Fibroblast of skin of right biceps (primary cell): ENCODE measurements at regions not wholly inside any gene's neighbourhood (a gene's known extent, or its start where the extent isn't known, plus 50 kb on each side); places are given as distances from the start of the nearest gene placed in this dataset.

Source experiments
- DNase-seq: peaks from one replicate; pipeline ENCODE4 v3.0.0-alpha.2; 2013

DNA sequence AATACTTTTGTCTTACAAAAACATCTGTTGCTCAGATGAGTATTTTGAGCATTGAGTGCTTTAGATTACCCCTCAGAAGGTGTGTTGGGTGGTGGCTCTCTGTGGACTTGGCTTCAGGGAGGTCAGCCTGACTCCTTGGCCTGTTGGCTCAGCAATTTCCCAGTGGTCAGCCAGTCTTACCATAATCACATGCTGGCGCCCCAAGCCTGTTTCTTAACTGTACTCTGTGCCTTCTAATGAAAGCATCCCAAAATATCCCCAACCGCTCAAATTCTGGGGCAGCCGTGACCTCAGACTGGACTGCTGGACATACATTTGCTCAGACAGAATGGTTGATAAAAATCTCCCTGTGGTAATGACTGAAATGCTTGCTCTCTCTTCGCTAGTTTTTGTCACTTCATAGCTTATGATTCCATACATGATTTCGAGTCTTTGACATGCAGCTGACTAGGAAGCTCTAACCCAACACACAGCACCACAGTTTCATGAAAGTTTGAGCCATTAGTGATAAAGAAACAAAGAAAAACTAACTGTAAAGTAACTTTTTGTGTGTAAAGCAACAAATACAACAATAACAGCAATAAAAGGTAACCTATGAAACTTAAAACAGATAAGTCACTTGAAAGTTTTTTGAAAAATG is 562.2 kb upstream of the MEF2C start:
- no peak for DNase-seq

DNA sequence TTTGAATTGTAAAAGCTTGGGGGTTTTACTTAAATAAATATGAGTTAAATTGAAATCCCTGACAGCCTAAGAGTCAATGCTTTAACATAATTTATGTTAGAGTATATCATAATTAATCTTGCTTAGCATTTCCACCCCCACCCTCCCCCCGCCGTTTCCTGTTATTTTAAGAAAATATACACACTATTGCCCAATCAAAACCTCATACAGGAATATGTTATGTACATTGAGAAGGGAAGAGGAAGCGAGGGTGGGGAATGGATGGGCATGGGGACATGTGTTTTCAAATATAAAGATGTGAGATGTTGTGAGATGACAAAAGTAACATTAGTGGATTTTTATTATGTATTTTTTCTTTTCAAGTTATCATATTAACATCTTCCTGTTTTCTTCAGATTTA is 561.1 kb upstream of the MEF2C start:
- peak; percentile 2 for DNase-seq

DNA sequence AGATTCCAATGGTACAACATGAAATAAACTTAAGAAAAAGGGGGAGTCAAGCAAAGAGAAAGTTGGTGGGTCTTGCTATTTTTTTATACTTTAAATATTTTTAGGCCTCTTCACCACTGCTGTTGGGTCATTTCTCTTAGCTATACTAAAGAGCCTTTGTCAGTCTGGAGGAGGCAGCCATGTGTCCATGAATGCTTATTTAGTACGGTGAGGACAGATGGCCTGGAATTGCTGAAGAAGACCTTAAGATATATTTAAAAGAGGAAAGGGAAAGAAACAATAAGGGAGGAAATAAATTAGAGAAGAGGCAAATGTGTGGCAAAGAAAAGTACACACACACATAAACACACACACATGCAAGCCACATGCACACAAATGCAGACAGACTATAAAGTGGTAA is 560.5 kb upstream of the MEF2C start:
- no peak for DNase-seq

DNA sequence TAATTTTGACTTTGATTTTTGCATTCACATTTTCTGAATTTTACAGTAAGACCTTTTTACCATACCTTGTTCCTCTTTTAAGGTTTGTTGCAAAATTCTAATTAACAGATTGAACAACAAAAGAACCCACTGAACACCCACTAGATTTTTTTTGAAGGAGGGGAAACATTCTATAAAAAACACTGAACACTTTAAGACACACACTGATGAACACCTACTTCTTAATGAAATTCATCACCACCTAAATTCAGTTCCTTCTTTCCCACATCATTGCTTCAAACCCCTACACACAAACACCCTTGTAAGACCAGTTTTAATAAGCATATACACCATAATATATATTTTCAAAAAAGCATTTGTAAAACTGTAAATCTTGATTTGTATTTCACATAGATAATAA is 559.0 kb upstream of the MEF2C start:
- no peak for DNase-seq

DNA sequence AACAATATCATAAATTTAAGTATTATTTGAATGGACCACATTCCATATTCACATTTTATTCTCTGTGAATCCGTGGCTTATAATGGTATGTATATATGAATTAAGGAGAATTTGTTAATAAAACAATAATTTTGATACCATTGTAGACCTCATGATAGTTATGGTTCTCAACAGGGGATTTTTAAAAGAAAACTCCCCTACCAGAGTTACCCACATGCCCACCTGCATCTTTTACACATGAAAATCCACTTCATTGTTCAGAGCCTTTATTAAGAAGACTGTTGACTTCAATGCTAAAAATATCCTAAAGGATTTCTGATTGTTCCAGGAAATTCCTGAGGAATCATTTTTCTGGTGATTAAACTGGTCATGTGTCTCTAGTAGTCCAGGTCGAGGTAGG is 557.7 kb upstream of the MEF2C start:
- DNase-seq: no peak

DNA sequence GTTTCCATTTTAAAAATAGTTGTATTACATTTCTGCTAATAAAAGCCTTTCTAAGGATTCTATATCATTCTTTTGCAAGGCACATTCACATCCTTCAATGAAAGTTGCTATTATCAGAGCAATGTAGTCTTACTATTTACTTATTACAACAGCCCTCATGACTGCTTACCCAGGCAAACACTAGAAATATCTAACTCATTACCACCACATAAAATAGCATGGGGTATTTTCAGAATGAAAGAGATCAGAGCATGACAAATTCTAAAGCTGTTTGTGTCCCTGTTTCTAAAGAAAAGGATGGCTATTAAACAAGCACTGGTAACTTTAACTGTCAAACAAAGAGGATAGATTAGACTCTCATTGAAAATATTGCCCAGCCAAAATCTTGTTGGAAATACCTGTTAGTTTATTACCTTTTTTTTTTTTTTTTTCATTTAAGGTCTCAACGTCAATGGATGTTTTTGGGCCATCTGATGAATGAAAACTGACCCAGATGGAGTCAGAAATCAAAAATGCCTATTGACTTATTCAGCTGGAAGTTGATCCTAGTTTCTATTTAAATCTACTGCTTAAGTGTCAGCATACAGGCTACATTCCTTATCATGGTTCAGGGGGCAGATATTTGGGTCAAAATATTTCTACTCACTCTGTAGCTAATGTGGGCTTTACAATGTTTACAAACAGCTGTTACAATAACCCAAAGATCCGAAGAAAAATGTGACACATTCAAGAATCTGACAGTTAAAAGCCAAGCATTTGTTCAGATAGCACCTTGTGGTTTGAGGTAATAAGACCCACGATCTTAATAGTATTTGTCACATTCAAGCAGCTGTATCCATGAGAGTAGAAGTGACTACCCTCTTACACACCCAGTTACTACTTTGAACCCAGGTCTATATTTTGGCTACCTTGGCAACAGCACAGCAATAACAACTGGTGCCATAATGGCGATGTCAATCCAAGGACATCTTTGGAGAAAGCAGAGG is 554.8 kb upstream of the MEF2C start:
- peak; percentile 60 for DNase-seq

DNA sequence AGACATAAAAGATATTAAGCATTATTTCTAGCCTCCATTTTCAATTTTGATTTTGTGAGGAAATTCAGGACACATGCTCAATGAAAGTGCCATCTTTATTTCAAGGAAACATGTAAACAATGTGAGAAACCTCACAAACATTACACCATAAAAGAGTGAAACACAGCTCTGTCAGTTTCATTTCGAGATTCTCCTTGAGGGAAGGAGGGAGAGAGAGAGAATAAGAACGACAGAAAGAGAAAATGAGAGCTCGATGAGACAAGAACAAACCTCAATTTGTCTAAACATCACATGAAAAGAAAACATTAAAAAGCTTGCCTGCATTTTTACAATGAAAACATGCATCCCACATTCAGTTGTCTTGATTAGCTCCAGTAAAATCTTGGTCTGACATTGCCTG is 553.5 kb upstream of the MEF2C start:
- no peak for DNase-seq

DNA sequence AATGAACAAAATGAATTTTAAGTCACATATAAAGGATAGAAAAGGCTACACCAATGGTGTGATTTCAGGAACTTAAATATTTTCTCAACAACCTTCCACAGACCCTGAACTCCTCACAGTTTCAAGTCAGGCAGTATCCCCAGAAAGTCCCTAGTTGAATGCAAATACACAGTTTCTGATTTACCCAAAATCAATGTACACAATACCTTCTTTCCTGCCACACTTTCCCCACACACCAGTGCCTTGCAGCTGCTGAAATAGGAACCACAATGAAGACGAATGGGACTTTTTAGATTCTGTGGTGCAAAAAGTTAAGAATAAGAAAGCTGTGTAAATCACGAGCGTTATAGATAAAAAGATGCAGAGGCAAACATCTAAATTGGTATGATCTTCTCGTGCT is 552.4 kb upstream of the MEF2C start:
- DNase-seq: no peak

DNA sequence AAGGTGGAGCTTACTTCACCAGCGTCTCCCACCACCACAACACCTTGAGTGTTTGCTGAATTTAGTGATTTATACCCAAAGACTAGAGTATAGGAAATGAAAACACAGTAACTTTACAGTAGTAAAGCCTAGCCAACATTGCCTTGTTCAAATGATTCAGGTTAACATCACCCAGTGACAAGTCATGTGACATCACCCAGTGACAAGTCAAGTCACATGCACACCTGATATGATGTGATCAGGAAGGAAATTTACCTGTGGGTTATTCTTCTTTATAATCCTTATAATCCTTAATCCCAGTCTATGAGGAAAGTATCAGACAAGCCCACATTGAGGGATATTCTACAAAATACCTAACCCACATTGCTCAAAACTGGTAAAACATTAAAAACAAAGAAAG is 545.6 kb upstream of the MEF2C start:
- no peak for DNase-seq

DNA sequence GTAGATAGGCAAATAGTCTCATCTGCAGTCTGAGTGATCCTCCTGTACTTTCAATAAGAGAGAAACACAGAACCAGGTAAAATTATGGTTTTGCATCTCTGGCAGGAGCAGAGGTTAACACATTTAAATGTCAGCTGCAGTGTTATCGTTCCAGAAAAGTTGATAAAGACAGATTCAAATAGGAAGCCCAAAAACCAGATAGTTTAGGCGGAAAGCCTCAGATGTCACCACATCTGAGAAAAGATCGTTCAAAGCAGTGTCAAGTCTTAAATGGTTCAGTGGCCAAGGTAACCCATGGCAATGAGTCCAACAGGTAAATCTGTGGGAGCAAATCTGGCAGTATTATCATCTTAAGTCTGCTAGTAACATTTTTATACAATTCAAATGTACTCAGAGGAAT is 542.1 kb upstream of the MEF2C start:
- DNase-seq: no peak

DNA sequence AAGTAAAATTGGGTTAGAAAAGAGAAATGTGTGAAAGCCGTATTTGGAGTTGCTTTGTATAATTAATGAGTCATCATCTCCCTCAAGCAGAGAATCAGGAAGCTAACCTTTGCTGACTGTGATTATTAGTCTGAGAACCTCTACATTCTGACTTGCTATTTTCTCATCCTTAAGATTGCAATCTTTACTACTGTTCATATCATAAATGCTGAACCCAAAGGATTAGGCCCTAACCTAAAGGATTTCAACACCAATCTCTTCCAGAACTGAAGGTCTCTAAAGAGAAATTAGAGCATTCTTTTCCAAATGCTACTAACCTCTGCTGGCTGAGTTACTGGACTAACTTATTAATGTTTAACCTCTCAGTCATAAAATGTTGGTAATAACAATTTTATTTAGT is 538.1 kb upstream of the MEF2C start:
- peak; percentile 60 for DNase-seq

DNA sequence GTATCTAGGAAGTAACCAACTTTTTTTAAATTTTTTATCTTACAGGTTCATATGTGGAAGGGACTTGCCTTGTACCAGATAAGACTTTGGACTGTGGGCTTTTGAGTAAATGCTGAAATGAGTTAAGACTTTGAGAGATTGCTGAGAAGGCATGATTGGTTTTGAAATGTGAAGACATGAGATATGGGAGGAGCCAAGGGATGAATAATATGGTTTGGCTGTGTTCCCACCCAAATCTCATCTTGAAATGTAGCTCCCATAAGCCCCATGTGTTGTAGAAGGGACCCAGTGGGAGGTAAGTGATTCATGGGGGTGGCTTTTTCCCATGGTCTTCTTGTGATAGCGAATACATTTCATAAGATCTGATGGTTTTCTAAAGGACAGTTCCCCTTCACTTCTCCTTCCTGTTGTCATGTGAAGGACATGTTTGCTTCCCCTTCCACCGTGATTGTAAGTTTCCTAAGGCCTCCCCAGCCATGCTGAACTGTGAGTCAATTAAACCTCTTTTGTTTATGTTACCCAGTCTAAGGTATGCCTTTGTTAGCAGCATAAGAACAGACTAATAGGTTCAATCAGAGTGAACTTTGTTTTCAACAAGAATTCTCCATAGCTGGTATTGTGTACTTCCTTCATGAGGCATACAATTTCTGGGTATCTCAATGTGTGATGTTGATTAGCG is 535.6 kb upstream of the MEF2C start:
- peak; percentile 39 for DNase-seq

DNA sequence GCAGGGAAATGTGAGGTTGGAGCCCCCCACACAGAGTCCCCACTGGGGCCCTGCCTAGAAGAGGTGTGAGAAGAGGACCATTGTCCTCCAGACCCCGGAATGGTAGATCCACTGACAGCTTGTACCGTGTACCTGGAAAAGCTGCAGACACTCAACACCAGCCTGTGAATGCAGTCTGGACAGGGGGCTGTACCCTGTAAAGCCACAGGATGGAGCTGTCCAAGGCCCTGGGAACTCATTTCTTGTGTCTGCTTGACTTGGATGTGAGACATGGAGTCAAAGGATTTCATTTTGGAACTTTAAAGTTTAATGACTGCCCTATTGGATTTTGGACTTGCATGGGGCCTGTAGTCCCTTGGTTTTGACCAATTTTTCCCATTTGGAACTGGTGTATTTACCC is 535.0 kb upstream of the MEF2C start:
- no peak for DNase-seq

DNA sequence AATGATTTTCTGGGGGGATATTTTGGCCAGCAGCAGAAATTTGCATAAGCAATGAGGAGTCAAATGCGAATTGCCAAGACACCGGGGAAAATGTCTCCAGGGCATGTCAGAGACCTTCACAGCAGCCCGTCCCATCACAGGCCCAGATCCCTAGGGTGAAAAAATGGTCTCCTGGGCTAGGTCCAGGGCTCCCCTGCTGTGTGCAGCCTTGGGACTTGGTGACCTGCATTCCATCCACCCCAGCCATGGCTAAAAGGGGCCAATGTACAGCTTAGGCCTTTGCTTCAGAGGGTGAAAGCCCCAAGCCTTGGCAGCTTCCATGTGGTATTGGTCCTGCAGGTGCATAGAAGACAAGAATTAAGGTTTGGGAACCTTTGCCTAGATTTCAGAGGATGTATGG is 534.5 kb upstream of the MEF2C start:
- DNase-seq: no peak

DNA sequence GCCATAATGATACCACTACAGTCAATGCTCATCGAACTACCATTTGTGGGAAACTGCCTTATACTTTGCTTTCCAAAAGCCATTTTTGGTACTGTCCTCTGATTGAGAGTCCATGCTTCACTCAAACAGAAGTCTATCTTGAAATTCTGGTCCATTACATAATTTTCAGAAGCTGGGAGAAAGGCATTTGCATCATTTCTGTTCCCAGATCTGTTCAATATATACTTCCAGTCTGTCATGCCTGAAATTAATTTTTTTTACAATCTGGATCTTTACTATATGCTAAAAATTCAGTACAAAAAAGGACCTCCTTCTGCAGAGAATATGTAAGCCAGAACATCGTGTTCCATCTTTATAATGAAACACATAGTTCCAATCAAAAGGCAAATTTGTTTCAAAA is 528.9 kb upstream of the MEF2C start:
- no peak for DNase-seq

DNA sequence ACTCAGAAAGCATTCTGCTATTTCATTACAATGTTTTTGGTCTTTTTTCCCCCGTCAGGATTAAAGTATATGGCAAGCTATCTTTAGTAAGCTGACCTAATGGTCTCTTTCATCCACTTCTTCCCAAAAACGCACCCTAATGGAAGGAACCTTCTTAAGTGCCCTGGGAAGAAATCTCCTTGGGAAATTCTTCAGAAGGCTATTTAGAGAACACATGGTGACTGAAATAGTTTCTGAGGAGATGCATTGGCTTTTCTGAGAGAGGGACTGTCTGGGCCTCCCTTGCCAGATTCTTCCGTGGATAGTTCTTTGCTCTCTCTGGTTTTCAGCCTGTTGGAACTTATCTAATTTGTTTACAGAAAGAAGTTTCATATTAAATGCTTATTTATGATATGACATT is 524.1 kb upstream of the MEF2C start:
- no peak for DNase-seq

DNA sequence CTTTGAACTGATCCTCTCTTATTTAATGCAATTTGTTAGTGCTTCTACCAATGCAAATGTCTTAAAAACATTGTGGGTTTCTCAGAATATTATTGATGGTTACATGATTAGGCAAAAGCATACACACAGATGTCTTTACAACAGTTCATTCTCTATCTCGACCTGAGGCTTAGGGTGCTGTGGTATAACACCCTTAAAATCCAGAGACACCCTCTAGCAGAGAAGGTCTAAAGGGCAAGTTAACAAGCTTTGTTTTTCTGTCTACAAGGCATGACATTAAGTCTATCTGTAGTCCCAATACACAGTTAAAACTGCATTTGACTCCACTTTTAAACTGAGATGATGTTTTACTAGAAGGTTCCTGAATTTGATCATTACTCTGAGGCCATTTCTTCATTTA is 518.7 kb upstream of the MEF2C start:
- DNase-seq: no peak

DNA sequence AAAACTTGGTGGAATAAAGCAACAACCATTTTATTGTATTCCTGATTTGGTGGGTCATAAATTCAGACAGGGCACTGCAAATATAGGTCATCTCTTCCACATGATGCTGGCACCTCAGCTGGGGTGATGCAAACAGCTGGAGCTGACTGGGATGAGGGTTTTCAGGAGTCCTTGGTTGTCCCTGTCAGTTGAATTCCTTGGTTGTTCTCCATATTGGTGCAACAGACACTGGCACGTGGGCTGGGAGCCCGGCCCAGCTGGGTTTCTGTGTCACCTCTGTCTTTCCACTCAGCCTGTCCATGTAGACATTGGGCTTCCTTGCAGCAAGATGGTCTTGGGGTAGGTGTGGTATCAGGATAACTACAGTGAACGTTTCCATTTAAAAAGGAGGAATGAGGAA is 518.0 kb upstream of the MEF2C start:
- no peak for DNase-seq

DNA sequence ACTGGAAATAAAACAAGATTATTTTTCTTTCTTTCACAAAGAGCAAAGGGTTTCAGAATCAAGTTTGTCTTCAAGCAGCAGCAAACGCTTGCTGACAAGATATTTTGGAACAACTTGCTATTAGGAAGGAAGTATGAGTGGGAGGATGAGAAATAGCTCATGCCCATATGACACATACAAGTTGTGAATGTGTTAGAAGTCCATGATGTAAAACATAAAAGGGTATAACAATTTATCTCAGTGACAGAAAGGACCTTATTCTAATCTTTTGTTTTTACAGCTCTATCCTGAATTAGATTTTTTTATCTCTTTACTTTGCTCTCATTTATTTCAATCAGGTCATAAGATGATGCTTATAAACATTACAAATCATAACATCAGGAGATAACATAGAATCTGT is 516.6 kb upstream of the MEF2C start:
- peak; percentile 24 for DNase-seq

DNA sequence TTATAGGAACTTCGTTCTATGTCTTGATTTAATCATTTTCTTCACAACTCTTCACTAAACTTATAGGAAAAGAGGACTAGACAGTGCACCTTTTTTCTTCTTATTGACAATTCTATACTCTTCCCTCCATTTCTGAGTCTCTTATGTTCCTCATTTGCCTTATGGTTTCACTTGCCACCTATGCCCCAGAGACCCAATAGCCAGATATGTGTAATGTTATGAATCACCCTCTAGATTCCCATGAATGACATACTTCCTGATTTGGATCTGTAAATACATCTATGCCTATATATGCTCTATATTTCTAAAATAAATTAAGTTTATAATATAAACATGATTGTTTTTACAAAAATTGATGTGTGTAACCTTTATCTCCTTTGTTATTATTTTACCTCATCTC is 514.1 kb upstream of the MEF2C start:
- DNase-seq: peak; percentile 35

DNA sequence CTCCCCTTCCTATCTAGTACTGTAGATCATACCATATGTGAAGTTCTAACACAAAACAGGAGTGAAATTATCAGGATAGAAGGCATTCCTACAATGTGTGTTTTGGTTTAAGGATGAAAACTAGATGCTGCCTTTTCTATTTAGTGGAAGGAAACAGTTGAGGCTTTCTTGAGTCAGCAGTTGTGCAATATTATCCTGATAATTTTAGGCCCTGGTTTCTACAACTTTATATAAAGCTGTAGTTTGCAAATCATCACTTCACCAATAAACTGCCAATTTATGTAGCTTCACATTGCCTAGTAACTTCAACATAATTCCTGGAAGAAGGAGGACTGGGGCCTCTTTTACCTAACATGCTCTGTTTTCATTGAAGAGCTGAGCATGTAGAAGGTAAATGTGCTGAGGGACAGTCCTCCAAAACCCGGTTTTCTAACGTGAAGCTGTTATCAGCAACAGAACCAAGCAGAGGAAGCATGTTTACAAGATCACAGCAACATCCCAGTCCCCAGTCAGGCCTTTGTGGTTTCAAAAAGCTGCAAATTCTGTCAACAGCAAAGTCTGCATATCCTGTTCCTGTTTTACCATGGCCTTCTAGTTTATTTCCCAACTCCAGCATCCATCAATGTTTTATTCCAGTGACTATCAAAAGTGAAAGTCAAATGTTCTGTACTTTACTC is 513.4 kb upstream of the MEF2C start:
- DNase-seq: peak; percentile 43

DNA sequence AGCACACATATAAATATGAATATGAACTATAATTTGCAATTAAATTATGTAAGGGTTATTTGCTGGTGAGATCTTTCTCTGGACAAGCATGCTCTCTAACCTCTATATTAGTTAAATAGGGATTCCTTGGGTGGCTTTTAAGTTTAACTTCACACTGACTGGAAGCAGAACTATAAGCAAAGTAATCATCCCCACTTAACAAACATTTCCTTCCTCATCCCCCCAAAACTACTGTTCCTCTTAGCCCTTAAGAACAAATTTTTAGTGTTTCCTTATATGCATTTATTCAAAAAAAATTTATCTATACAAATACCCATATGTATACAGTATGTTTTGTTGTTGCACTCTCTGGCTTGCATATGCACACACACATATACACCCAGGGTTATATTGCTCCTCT is 512.1 kb upstream of the MEF2C start:
- no peak for DNase-seq

DNA sequence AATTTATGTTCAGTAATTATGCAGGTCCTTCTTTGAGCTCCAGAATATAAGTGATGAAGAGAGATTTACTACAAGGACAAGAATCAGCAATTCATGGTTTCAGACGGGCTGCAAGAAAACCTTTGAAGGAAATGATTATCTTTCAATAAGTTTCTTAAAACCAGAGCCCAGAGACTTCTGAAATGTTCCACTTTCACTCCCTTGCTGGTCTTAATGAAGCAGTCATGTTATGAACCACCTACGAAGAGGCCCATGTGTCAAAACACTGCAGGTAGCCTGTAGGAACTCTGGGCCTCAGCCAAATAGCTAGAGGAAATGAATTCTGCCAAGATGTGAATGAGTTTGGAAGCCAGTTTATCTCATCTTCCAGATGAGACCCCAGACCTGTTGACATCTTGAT is 505.9 kb upstream of the MEF2C start:
- DNase-seq: no peak
